Endothelial cell of umbilical vein (primary cell): ENCODE measurements at regions not wholly inside any gene's neighbourhood (a gene's known extent, or its start where the extent isn't known, plus 50 kb on each side); places are given as distances from the start of the nearest gene placed in this dataset.

ENCODE experiments used
- BruUV-seq: library from RNA; stranded (reverse); fragments of 400-500 nt; replicated peaks from 2 replicates; lab custom pipeline; 2021; lab: Mats Ljungman, UMichigan
- CTCF ChIA-PET: fragments of 300-600, 350-600 bp; sonication (Branson Sonifier 250); formaldehyde crosslinking; loops from one replicate; lab custom pipeline; 2021; ENCODE audit warnings: antibody characterized with exemption, inconsistent platforms; lab: Charles Lee
- POLR2A ChIA-PET: fragments of 300-600, 350-600 bp; sonication (Branson Sonifier 250); formaldehyde crosslinking; loops from one replicate; lab custom pipeline; 2021; ENCODE audit warnings: antibody characterized with exemption, inconsistent platforms; lab: Charles Lee
- DNase-seq: peaks from one replicate; pipeline ENCODE4 v3.0.0-alpha.2; 2011; ENCODE audit warnings: low read depth, low spot score
- FAIRE-seq: peaks from 2 replicates; lab custom pipeline; 2011; peaks lifted over from hg19 to GRCh38; lab: Jason Lieb, UNC
- H2AFZ ChIP-seq: 2 replicates; pipeline ENCODE4 v1.6.0; 2012; ENCODE audit warnings: low read depth, low read length, control low read depth, inconsistent platforms
- H3K27ac ChIP-seq: 2 replicates; pipeline ENCODE4 v1.5.1; 2011; ENCODE audit warnings: low read depth, mild to moderate bottlenecking, control low read depth, low read length, moderate library complexity; ENCODE audit not compliant: insufficient read depth
- H3K27me3 ChIP-seq, 2 experiments: 2 replicates each; pipeline versions ENCODE4 v1.6.0 to v1.6.1; 2011; ENCODE audit warnings: low read length in 2 of 2, mixed read lengths in 1 of 2; ENCODE audit not compliant: control insufficient read depth in 2 of 2, insufficient read depth in 2 of 2
- H3K36me3 ChIP-seq, 2 experiments: 2 replicates in 1 of 2; 3 replicates in 1 of 2; pipeline ENCODE4 v1.5.1; 2011; ENCODE audit warnings: low read length in 2 of 2, mild to moderate bottlenecking in 1 of 2, moderate library complexity in 1 of 2; ENCODE audit not compliant: control insufficient read depth in 2 of 2, insufficient read depth in 2 of 2; ENCODE audit errors: extremely low read depth in 1 of 2
- H3K4me1 ChIP-seq: 3 replicates; pipeline ENCODE4 v1.5.1; 2011; ENCODE audit warnings: mild to moderate bottlenecking, low read length; ENCODE audit not compliant: control insufficient read depth, insufficient read depth; ENCODE audit errors: extremely low read depth
- H3K4me2 ChIP-seq: 2 replicates; pipeline ENCODE4 v1.6.1; 2011; ENCODE audit warnings: low read length, control low read depth, mixed read lengths; ENCODE audit not compliant: insufficient read depth
- H3K4me3 ChIP-seq, 3 experiments: fragments of 200-600 bp in 1 of 3; sonication (generic), shearing (Covaris generic) in 1 of 3; replicated peaks in 1 of 3; 2 replicates each; pipeline ENCODE4 v1.5.1; 2011 to 2016; ENCODE audit warnings: control low read depth in 3 of 3, low read length in 3 of 3, mild to moderate bottlenecking in 2 of 3, inconsistent platforms in 1 of 3, low read depth in 1 of 3, moderate library complexity in 1 of 3; ENCODE audit not compliant: insufficient read depth in 1 of 3
- H3K79me2 ChIP-seq: 2 replicates; pipeline ENCODE4 v1.6.0; 2012; ENCODE audit warnings: low read length, inconsistent platforms; ENCODE audit not compliant: control insufficient read depth, insufficient read depth
- H3K9ac ChIP-seq: replicated peaks from 2 replicates; pipeline ENCODE3; 2011; ENCODE audit warnings: low read length, control low read depth; ENCODE audit not compliant: insufficient read depth; ENCODE audit errors: extremely low read depth
- H3K9me1 ChIP-seq: replicated peaks from 3 replicates; pipeline ENCODE4 v1.6.0; 2011; ENCODE audit warnings: mild to moderate bottlenecking, low read length; ENCODE audit not compliant: control insufficient read depth, insufficient read depth; ENCODE audit errors: extremely low read depth
- H3K9me3 ChIP-seq: replicated peaks from 2 replicates; pipeline ENCODE4 v1.5.1; 2012; ENCODE audit warnings: low read length, inconsistent platforms; ENCODE audit not compliant: control insufficient read depth, insufficient read depth
- H4K20me1 ChIP-seq: replicated peaks from 2 replicates; pipeline ENCODE3; 2011; ENCODE audit warnings: mild to moderate bottlenecking, low read length; ENCODE audit not compliant: control insufficient read depth, insufficient read depth; ENCODE audit errors: extremely low read depth
- CTCF ChIP-seq, 2 donors: IDR thresholded peaks; 1 replicate in 1 of 2; 2 replicates in 1 of 2; pipeline ENCODE4 v1.5.1; 2011; ENCODE audit warnings: low read length in 2 of 2, mild to moderate bottlenecking in 2 of 2, moderate library complexity in 2 of 2, control low read depth in 1 of 2, inconsistent platforms in 1 of 2, low read depth in 1 of 2; ENCODE audit not compliant: insufficient read depth in 1 of 2; ENCODE audit errors: extremely low read depth in 1 of 2
- EZH2 ChIP-seq: IDR thresholded peaks from 2 replicates; pipeline ENCODE4 v1.6.1; 2012; ENCODE audit warnings: borderline replicate concordance, low read depth, mild to moderate bottlenecking, moderate library complexity, low read length, inconsistent platforms; ENCODE audit not compliant: severe bottlenecking
- FOS ChIP-seq: IDR thresholded peaks from 2 replicates; pipeline ENCODE4 v1.6.1; 2011; ENCODE audit warnings: mild to moderate bottlenecking, low read length, moderate library complexity, borderline replicate concordance; ENCODE audit not compliant: insufficient read depth
- GATA2 ChIP-seq: IDR thresholded peaks from 2 replicates; pipeline ENCODE4 v1.7.0; 2011; ENCODE audit warnings: low read depth, mild to moderate bottlenecking, moderate library complexity, mixed read lengths, low read length; ENCODE audit not compliant: insufficient read length, insufficient read depth
- JUN ChIP-seq: IDR thresholded peaks from 2 replicates; pipeline ENCODE4 v1.6.1; 2011; ENCODE audit warnings: borderline replicate concordance, low read depth; ENCODE audit not compliant: insufficient read length, insufficient read depth
- MYC ChIP-seq: IDR thresholded peaks from one replicate; pipeline ENCODE4 v1.6.1; 2011; ENCODE audit warnings: mild to moderate bottlenecking, low read depth, low read length
- POLR2A ChIP-seq: IDR thresholded peaks from 2 replicates; pipeline ENCODE4 v1.6.1; 2012; ENCODE audit warnings: low read depth, mild to moderate bottlenecking, control low read depth, low read length
- POLR2AphosphoS5 ChIP-seq: IDR thresholded peaks from 2 replicates; pipeline ENCODE4 v1.6.1; 2012; ENCODE audit warnings: low read depth, mild to moderate bottlenecking, control low read depth, low read length, moderate library complexity; ENCODE audit not compliant: insufficient read depth
- dilution Hi-C: fragments of 300-500 bp; cut with MboI; formaldehyde crosslinking; loops from one replicate; pipeline ENCODE4 v1.15.0; 2019; ENCODE audit warnings: low sequenced_read_pairs; ENCODE audit not compliant: extremely low pct_ligation_motif_present
- intact Hi-C: fragments of 100-400 bp; cut with micrococcal nuclease; formaldehyde crosslinking; loops from one replicate; pipeline ENCODE4 v1.10.0; 2022
- TF ChIP-seq, protein P1 (sequence below): IDR thresholded peaks from 2 replicates; pipeline ENCODE4 v1.6.1; 2011; ENCODE audit not compliant: insufficient read depth, insufficient read length

DNA sequence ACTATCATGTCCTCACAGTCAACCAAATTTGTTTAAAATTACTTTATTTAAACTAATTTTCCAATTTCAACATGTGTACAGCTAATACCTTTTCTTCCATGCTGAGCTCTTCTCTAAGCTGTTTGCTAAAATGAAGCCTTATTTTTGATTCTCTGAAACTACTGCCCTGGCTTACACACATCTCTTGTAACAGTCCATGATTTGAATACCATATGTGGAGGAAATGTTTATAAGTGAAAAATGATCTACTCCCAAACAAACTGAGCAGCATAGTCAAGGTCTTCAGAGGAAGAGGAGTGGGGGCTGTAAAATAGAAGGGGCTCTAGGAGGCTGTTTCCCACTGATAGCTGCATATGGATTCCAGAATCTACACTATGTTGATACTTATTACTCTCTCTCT, 188.7 kb downstream of the ANKRD50 start:
- no peaks in the 10 kb centered on the region for H3K36me3 ChIP-seq
- no peaks in the 10 kb centered on the region for H4K20me1 ChIP-seq
- no peak overlapping the region for H3K27ac ChIP-seq
- H2AFZ ChIP-seq: no peak overlapping the region
- ChIA-PET CTCF (interaction anchor here (0.9 kb wide), 1 partner anchor 9 kb away, joined by 3 read pairs; no protein-coding TSS in a partner anchor), POLR2A (no interaction called here)
- no peaks in the 10 kb centered on the region for H3K9me1 ChIP-seq
- no TSS peak for BruUV-seq
- H3K79me2 ChIP-seq: no peaks in the 10 kb centered on the region
- TF ChIP-seq MYC: no peak
- TF ChIP-seq GATA2: no peak
- TF ChIP-seq POLR2AphosphoS5: no peak
- TF ChIP-seq EZH2: no peak
- TF ChIP-seq, protein P1, sequence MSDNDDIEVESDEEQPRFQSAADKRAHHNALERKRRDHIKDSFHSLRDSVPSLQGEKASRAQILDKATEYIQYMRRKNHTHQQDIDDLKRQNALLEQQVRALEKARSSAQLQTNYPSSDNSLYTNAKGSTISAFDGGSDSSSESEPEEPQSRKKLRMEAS: no peak
- TF ChIP-seq JUN: no peak
- TF ChIP-seq CTCF (IDR thresholded peaks at IDR 0.05; ENCODE audit: extremely low read depth in 1 of 2, insufficient read depth in 1 of 2, low read depth in 1 of 2, low read length in 2 of 2): no peak
- no peak for TF ChIP-seq POLR2A
- TF ChIP-seq FOS: no peak
- dilution Hi-C loops: no loop called here
- peaks cover 19% of the 10 kb centered on the region for H3K4me1 ChIP-seq
- intact Hi-C loops: no loop called here
- DNase-seq: no peak
- no peaks in the 10 kb centered on the region for H3K27me3 ChIP-seq
- H3K4me2 ChIP-seq: no peak overlapping the region
- no peak overlapping the region for H3K9ac ChIP-seq
- no peak overlapping the region for H3K4me3 ChIP-seq
- no peaks in the 10 kb centered on the region for H3K9me3 ChIP-seq
- FAIRE-seq: no peak
